ENCODE measurements at regions not wholly inside any gene's neighbourhood (a gene's known extent, or its start where the extent isn't known, plus 50 kb on each side); places are given as distances from the start of the nearest gene placed in this dataset.
"Not testable (repeated sequence)": the region's sequence is repeated elsewhere in the genome, so short reads cannot be mapped to it uniquely, and the experiment has no call there.

DNA sequence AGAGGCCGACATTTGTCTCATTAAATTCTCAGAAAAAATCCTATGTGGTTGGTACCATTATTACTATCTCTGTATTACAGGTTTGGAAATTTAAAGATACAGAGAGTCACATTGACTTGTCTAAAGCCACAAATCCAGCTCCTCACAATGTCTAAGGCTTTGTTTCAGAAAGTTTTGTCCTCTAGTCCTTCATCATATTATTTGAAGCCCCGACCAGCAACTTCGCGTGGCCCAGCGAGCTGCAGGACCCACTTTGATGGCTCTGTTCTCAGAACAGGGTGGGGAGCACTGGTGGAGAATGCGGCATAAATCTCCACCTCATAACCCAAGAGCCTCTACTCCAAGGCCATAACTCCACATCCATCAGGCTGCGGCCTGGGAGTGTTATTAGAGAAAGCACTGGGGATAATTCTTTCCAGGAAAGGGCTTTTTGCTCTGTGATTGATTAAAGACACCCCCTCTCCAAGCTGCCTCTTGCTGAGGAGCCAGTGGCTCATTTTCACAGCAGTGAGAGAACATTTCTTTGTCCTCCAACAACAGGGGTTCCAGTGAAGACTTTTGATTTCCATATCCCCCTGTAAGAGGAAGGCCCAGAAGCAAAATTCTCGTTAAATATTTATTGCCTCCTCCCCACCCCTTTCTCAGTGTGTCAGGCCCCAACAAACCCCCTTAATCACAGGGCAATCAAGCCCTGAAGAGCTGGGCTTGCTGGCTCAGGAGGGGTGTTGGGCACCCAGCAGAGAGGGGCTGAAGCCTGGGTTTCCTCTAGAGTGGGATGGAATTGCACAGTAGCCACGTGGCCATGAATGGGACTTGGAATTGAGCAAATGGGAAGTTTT is 113.7 kb upstream of the CDH11 start:
- no peak for DNase-seq (ENCODE audit: low read depth)
- TF ChIP-seq, protein P1, sequence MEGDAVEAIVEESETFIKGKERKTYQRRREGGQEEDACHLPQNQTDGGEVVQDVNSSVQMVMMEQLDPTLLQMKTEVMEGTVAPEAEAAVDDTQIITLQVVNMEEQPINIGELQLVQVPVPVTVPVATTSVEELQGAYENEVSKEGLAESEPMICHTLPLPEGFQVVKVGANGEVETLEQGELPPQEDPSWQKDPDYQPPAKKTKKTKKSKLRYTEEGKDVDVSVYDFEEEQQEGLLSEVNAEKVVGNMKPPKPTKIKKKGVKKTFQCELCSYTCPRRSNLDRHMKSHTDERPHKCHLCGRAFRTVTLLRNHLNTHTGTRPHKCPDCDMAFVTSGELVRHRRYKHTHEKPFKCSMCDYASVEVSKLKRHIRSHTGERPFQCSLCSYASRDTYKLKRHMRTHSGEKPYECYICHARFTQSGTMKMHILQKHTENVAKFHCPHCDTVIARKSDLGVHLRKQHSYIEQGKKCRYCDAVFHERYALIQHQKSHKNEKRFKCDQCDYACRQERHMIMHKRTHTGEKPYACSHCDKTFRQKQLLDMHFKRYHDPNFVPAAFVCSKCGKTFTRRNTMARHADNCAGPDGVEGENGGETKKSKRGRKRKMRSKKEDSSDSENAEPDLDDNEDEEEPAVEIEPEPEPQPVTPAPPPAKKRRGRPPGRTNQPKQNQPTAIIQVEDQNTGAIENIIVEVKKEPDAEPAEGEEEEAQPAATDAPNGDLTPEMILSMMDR (IDR thresholded peaks at IDR 0.05; ENCODE audit: control insufficient read depth, insufficient read depth, low read depth, low read length, missing control alignments) = no peak
- no peak overlapping the region for H3K4me3 ChIP-seq (ENCODE audit: control insufficient read depth, low read depth, low read length)

DNA sequence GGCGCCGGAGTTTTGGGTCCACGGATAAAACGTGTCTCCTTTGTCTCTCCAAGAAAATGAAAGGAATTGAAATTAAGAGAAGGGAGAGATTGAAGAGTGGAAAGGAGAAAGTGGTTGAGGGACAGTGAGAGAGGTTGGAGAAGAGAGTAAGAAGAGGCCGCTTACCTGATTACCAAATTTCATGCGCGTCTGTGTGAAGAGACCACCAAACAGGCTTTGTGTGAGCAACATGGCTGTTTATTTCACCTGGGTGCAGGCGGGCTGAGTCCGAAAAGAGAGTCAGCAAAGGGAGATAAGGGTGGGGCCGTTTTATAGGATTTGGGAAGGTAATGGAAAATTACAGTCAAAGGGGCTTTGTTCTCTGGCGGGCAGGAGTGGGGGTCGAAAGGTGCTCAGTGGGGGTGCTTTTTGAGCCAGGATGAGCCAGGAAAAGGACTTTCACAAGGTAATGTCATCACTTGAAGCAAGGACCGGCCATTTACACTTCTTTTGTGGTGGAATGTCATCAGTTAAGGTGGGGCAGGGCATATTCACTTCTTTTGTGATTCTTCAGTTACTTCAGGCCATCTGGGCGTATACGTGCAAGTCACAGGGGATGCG is 113.0 kb upstream of the CDH11 start:
- not testable (repeated sequence) for DNase-seq (ENCODE audit: low read depth); H3K4me3 ChIP-seq (ENCODE audit: control insufficient read depth, low read depth, low read length)

DNA sequence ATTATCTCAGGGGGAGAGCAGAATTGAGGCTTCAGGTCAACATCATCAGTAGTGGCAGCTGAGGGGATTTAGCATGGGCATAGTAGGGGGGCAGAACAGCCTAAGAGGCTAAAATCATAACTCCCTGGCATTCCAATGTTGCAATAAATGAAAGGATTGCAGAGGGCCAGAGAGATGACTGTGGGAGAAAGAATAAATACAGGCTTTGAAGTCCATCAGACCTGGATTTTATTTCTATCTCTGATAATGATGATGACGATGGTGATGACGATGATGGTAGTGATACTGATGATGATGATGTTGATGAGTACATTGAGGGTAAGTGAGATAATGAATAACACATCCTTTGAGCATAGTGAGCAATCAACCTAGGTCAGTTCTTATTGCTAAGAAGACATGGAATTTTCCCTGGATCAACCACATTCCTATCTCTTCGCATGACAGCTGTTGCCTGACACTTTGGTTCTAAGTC is 107.4 kb upstream of the CDH11 start:
- TF ChIP-seq, protein P1 (IDR thresholded peaks at IDR 0.05; ENCODE audit: control insufficient read depth, insufficient read depth, low read depth, low read length, missing control alignments) = no peak
- H3K4me3 ChIP-seq (ENCODE audit: control insufficient read depth, low read depth, low read length) = no peak overlapping the region
- peak; percentile 41 for DNase-seq (ENCODE audit: low read depth)

DNA sequence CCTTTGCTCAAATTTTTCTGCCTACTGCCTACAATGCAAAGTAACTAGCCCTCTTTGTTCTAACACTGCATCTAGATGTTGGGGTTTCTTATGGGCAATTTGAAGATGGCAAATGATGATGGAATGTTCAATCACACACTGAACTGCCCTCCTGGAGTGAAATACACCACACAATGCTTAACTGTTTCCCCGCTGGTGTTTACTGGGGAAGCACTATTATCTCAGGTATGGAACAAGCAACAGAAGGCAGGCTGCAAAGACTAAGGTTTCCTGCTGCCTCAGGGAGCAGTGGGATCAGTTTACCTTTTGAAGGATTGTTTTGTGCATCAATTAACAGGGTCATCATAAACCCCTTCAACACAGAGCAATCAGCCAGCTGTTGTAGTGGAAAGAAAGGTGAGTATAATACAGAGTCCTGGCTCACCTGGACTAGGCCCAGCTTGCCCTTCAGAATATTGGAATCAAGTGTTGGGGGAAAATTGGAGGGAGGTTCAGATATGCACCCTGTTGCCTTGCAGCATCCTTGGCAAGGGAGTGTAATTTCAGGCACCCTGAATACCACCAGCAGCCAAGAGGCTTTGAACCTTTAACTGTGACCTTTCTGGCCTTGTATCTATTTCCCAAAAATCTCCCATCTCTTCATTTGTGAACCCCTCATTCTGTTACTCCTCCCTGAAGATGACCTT is 105.4 kb upstream of the CDH11 start:
- H3K4me3 ChIP-seq (ENCODE audit: control insufficient read depth, low read depth, low read length) = no peak overlapping the region
- TF ChIP-seq, protein P1 (IDR thresholded peaks at IDR 0.05; ENCODE audit: control insufficient read depth, insufficient read depth, low read depth, low read length, missing control alignments) = no peak
- no peak for DNase-seq (ENCODE audit: low read depth)

DNA sequence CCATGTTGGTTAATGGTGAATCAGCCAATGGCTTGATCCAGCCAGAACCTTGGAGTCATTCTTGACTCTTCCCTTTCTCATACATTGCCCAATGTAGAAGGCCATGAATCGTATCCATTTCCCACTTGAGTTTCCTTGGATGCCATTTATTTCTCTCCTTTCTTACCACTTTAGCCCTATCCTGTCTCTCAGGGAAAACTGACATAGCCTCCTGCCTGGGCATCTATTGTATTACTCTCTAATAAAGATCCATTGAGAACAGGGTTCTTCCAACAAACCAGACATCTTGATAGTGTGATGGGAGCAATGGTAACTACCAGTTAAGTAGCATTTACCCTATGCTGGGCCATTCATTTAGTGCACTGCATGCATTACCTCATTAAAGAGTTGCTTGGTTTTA is 104.2 kb upstream of the CDH11 start:
- no peak for DNase-seq (ENCODE audit: low read depth)
- no peak overlapping the region for H3K4me3 ChIP-seq (ENCODE audit: control insufficient read depth, low read depth, low read length)
- TF ChIP-seq, protein P1 (IDR thresholded peaks at IDR 0.05; ENCODE audit: control insufficient read depth, insufficient read depth, low read depth, low read length, missing control alignments) = no peak

DNA sequence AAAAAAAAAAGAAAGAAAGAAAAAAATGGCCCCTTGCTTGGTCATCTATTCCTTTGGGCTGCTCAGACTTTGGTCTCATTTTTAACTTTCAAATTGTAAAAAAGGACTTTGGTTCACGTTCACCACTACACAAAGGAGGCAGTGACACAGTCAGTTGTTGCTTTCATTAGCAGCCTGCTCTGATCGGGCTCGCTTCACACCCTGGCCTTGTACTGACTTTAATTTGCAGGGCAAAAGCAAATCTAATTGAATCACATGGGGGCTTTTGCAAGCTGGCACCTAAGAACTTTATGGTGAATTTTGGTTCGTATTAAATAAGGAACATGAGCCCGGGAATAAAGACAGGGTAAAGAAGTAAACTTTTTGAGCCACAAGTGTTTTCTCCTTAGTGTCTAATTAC is 103.6 kb upstream of the CDH11 start:
- no peak for DNase-seq (ENCODE audit: low read depth)
- TF ChIP-seq, protein P1 (IDR thresholded peaks at IDR 0.05; ENCODE audit: control insufficient read depth, insufficient read depth, low read depth, low read length, missing control alignments) = no peak

DNA sequence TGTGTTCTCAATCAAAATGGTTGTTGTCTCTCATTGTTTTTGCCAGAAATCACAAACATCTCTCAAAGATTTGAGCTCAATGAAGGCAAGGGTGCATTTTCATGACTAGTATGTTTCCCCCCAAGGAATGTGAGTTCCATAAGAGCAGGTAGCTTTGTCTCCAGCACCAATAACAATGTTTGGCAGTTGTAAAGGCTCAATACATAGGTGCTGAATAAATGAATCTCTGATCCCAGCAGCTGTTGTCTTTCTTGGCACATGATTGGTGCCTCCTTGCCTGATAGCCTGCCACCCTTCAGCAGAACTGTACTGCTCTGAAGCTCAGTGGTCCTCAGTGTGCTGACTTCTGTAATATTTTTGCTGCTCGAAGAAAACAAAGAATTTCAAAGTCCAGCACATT is 103.1 kb upstream of the CDH11 start:
- DNase-seq (ENCODE audit: low read depth) = no peak
- H3K4me3 ChIP-seq (ENCODE audit: control insufficient read depth, low read depth, low read length) = no peak overlapping the region
- TF ChIP-seq, protein P1 (IDR thresholded peaks at IDR 0.05; ENCODE audit: control insufficient read depth, insufficient read depth, low read depth, low read length, missing control alignments) = no peak

More for the DNA sequence above, 103.6 kb upstream of the CDH11 start:
- H3K4me3 ChIP-seq (ENCODE audit: control insufficient read depth, low read depth, low read length) = no peak overlapping the region

Data from AG09309 (cell line).